PC-9 (cell line): ENCODE measurements at regions not wholly inside any gene's neighbourhood (a gene's known extent, or its start where the extent isn't known, plus 50 kb on each side); places are given as distances from the start of the nearest gene placed in this dataset.

Experiments used
- EZH2 ChIP-seq: fragments of 200-600 bp; sonication (generic); IDR thresholded peaks from 2 replicates; pipeline ENCODE4 v1.8.0; 2017; ENCODE audit warnings: antibody characterized with exemption, low read depth
- TF ChIP-seq, protein P1 (sequence below): fragments of 200-600 bp; sonication (generic); conservative IDR thresholded peaks from 2 replicates; pipeline ENCODE4 v1.6.1; 2017; ENCODE audit warnings: mixed run types, antibody characterized with exemption, mild to moderate bottlenecking, moderate library complexity

DNA sequence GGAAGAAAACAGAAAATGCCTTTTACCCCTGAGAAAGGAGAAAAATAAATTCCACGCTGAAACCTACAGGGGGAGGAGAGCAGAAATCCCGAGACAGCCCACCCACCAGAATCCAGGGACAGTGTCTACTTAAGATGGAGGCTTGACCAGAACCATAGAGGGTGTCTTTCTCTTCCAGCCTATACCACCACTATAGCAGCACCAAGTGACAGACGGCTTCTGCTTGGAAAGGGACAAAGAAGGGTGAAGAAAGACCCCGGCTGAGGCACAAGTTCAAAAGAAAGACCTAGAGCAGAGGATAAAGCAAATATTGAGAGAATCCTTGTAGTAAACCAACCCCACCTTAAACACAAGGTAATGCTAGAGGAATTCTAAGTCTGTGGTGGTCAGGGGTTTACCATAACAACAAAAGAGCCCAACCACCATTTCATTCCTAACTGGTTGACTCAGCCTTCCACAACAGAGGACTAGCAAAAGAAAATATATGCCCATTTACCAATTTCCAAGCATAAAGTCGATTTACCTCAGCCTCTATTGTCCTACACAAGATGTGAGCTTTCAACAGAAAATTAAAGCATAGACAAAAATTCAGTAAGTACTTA is 105.3 kb upstream of the FOXG1 start:
- TF ChIP-seq, protein P1, sequence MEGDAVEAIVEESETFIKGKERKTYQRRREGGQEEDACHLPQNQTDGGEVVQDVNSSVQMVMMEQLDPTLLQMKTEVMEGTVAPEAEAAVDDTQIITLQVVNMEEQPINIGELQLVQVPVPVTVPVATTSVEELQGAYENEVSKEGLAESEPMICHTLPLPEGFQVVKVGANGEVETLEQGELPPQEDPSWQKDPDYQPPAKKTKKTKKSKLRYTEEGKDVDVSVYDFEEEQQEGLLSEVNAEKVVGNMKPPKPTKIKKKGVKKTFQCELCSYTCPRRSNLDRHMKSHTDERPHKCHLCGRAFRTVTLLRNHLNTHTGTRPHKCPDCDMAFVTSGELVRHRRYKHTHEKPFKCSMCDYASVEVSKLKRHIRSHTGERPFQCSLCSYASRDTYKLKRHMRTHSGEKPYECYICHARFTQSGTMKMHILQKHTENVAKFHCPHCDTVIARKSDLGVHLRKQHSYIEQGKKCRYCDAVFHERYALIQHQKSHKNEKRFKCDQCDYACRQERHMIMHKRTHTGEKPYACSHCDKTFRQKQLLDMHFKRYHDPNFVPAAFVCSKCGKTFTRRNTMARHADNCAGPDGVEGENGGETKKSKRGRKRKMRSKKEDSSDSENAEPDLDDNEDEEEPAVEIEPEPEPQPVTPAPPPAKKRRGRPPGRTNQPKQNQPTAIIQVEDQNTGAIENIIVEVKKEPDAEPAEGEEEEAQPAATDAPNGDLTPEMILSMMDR: no peak
- no peak for TF ChIP-seq EZH2
